ENCODE measurements at regions not wholly inside any gene's neighbourhood (a gene's known extent, or its start where the extent isn't known, plus 50 kb on each side); places are given as distances from the start of the nearest gene placed in this dataset.
"Not testable (repeated sequence)": the region's sequence is repeated elsewhere in the genome, so short reads cannot be mapped to it uniquely, and the experiment has no call there.

- H3K27ac ChIP-seq (ENCODE audit: low read depth, low read length, poor library complexity, severe bottlenecking), result no peak overlapping the region
- TF ChIP-seq EZH2 (IDR thresholded peaks at IDR 0.05; ENCODE audit: borderline replicate concordance, low read depth, low read length, poor library complexity, severe bottlenecking), result no peak
- TF ChIP-seq CTCF (conservative IDR thresholded peaks at IDR 0.05; ENCODE audit: low read depth, low read length), result no peak
- peaks cover 8% of the 10 kb centered on the region for H3K9me3 ChIP-seq (ENCODE audit: low read depth, low read length, poor library complexity, severe bottlenecking)
- no peak overlapping the region for H3K4me3 ChIP-seq (ENCODE audit: low read depth, low read length, poor library complexity, severe bottlenecking)
- H3K4me1 ChIP-seq (ENCODE audit: insufficient read depth, low read length, poor library complexity, severe bottlenecking), result no peaks in the 10 kb centered on the region
- no TSS peak for BruUV-seq (replicated peaks)
- DNase-seq (ENCODE audit: low spot score), result no peak
- no peaks in the 10 kb centered on the region for H3K27me3 ChIP-seq (replicated peaks; ENCODE audit: insufficient read depth, low read depth, low read length, poor library complexity)
- H3K36me3 ChIP-seq (ENCODE audit: insufficient read depth, low read length, poor library complexity, severe bottlenecking), result no peaks in the 10 kb centered on the region
- ChIA-PET CTCF (no interaction called here), POLR2A (ENCODE audit: low non-redundant PET) (no interaction called here)
- intact Hi-C loops (cut with micrococcal nuclease; ENCODE audit: unreplicated experiment), result no loop called here
Measured at GRCh38 chr17:22374741-22375140, 682.4 kb downstream of the KCNJ18 start.

- DNase-seq (ENCODE audit: low spot score); intact Hi-C loops (cut with micrococcal nuclease; ENCODE audit: unreplicated experiment); H3K4me1 ChIP-seq (ENCODE audit: insufficient read depth, low read length, poor library complexity, severe bottlenecking); POLR2A ChIA-PET (ENCODE audit: low non-redundant PET); H3K9me3 ChIP-seq (ENCODE audit: low read depth, low read length, poor library complexity, severe bottlenecking); H3K27ac ChIP-seq (ENCODE audit: low read depth, low read length, poor library complexity, severe bottlenecking); CTCF ChIA-PET; H3K36me3 ChIP-seq (ENCODE audit: insufficient read depth, low read length, poor library complexity, severe bottlenecking); BruUV-seq (replicated peaks); H3K27me3 ChIP-seq (replicated peaks; ENCODE audit: insufficient read depth, low read depth, low read length, poor library complexity); H3K4me3 ChIP-seq (ENCODE audit: low read depth, low read length, poor library complexity, severe bottlenecking): not testable (repeated sequence)
Measured at GRCh38 chr17:22376747-22377146, 684.4 kb downstream of the KCNJ18 start.

GRCh38 chr17:22378748-22379147 lies 686.4 kb downstream of the KCNJ18 start:
- POLR2A ChIA-PET (ENCODE audit: low non-redundant PET); CTCF ChIA-PET; H3K4me1 ChIP-seq (ENCODE audit: insufficient read depth, low read length, poor library complexity, severe bottlenecking); H3K27ac ChIP-seq (ENCODE audit: low read depth, low read length, poor library complexity, severe bottlenecking); H3K27me3 ChIP-seq (replicated peaks; ENCODE audit: insufficient read depth, low read depth, low read length, poor library complexity); BruUV-seq (replicated peaks); H3K9me3 ChIP-seq (ENCODE audit: low read depth, low read length, poor library complexity, severe bottlenecking); intact Hi-C loops (cut with micrococcal nuclease; ENCODE audit: unreplicated experiment); H3K36me3 ChIP-seq (ENCODE audit: insufficient read depth, low read length, poor library complexity, severe bottlenecking); DNase-seq (ENCODE audit: low spot score); H3K4me3 ChIP-seq (ENCODE audit: low read depth, low read length, poor library complexity, severe bottlenecking): not testable (repeated sequence)

GRCh38 chr17:22381589-22381988 lies 689.3 kb downstream of the KCNJ18 start:
- intact Hi-C loops (cut with micrococcal nuclease; ENCODE audit: unreplicated experiment); H3K36me3 ChIP-seq (ENCODE audit: insufficient read depth, low read length, poor library complexity, severe bottlenecking); H3K27ac ChIP-seq (ENCODE audit: low read depth, low read length, poor library complexity, severe bottlenecking); CTCF ChIA-PET; BruUV-seq (replicated peaks); H3K4me3 ChIP-seq (ENCODE audit: low read depth, low read length, poor library complexity, severe bottlenecking); POLR2A ChIA-PET (ENCODE audit: low non-redundant PET); H3K4me1 ChIP-seq (ENCODE audit: insufficient read depth, low read length, poor library complexity, severe bottlenecking); H3K9me3 ChIP-seq (ENCODE audit: low read depth, low read length, poor library complexity, severe bottlenecking); H3K27me3 ChIP-seq (replicated peaks; ENCODE audit: insufficient read depth, low read depth, low read length, poor library complexity); DNase-seq (ENCODE audit: low spot score): not testable (repeated sequence)

DNA sequence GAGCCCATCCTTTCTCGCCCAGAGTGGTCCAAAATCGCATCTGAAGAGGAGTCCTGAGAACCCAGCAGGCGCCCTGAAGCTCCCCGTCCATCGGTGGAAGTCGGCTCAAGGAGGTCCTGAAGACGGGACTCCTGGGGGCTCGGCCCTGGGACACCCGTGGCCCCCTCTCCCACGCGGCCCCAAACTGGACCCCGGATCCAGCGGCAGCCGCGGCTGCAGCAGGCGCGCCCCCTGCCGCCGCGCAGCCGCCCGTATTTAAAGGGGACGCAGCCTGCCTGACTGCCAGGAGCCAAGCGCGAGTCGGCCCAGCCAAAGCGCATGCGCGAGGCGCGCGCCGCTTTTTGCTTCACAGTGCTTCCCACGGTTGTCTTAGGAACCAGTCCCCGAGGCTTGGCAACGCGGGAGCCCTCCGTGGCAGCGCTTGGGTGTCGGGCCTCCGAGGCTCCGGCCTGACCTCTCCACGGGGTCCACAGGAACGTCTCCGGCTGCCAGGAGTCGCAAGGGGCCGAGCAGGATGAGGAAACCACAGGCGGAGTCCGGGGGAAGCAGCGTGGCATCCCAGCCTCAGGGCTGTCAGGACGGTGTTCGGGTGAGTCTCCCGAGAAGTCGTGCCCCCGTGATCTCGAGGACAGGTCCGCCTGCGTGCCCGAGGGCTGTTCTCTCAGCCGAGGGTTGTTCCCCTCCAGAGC lies 691.6 kb downstream of the KCNJ18 start:
- CTCF ChIA-PET; POLR2A ChIA-PET (ENCODE audit: low non-redundant PET); H3K27me3 ChIP-seq (replicated peaks; ENCODE audit: insufficient read depth, low read depth, low read length, poor library complexity); H3K4me1 ChIP-seq (ENCODE audit: insufficient read depth, low read length, poor library complexity, severe bottlenecking); BruUV-seq (replicated peaks); intact Hi-C loops (cut with micrococcal nuclease; ENCODE audit: unreplicated experiment); H3K4me3 ChIP-seq (ENCODE audit: low read depth, low read length, poor library complexity, severe bottlenecking); DNase-seq (ENCODE audit: low spot score); H3K36me3 ChIP-seq (ENCODE audit: insufficient read depth, low read length, poor library complexity, severe bottlenecking); H3K27ac ChIP-seq (ENCODE audit: low read depth, low read length, poor library complexity, severe bottlenecking); H3K9me3 ChIP-seq (ENCODE audit: low read depth, low read length, poor library complexity, severe bottlenecking): not testable (repeated sequence)

DNA sequence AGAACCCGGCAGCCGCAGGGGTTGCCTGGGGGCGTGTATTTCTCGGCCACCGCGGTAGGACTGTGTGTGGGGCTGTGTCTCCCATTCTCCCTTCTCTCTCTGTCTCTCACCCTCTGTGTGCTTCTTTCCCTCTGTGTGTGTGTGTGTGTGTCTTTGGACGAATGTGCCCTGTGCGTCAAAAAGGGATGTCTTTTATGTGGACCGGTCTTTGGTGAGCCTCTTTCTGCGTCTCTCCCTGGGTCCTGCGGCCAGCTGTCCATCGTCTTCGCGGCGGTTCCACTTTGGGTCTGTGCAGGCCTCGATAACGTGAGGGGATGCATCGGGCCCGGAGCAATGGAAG lies 692.1 kb downstream of the KCNJ18 start:
- POLR2A ChIA-PET (ENCODE audit: low non-redundant PET); H3K27me3 ChIP-seq (replicated peaks; ENCODE audit: insufficient read depth, low read depth, low read length, poor library complexity); H3K4me3 ChIP-seq (ENCODE audit: low read depth, low read length, poor library complexity, severe bottlenecking); H3K9me3 ChIP-seq (ENCODE audit: low read depth, low read length, poor library complexity, severe bottlenecking); intact Hi-C loops (cut with micrococcal nuclease; ENCODE audit: unreplicated experiment); H3K27ac ChIP-seq (ENCODE audit: low read depth, low read length, poor library complexity, severe bottlenecking); DNase-seq (ENCODE audit: low spot score); BruUV-seq (replicated peaks); H3K36me3 ChIP-seq (ENCODE audit: insufficient read depth, low read length, poor library complexity, severe bottlenecking); CTCF ChIA-PET; H3K4me1 ChIP-seq (ENCODE audit: insufficient read depth, low read length, poor library complexity, severe bottlenecking): not testable (repeated sequence)

DNA sequence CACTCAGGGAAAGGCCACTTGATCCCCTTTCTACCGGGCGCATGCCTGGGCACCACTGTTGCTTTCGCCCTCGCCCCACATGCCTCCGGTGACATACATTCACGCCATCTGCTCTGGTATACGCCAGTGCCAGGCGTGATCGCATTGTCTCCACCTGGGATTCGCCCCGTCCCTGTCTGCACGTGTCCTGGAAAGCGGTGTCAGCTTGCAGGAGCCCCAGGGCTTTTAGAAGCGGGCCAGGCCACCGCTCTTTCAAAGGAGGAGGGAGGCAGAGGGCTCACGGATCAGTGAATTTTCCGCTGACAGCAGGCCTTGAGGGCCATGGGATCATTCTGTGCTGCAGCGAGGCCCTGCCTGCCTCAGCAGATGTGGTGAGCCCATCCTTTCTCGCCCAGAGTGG lies 706.1 kb downstream of the KCNJ18 start:
- H3K36me3 ChIP-seq (ENCODE audit: insufficient read depth, low read length, poor library complexity, severe bottlenecking); H3K9me3 ChIP-seq (ENCODE audit: low read depth, low read length, poor library complexity, severe bottlenecking); POLR2A ChIA-PET (ENCODE audit: low non-redundant PET); H3K27me3 ChIP-seq (replicated peaks; ENCODE audit: insufficient read depth, low read depth, low read length, poor library complexity); CTCF ChIA-PET; intact Hi-C loops (cut with micrococcal nuclease; ENCODE audit: unreplicated experiment); H3K27ac ChIP-seq (ENCODE audit: low read depth, low read length, poor library complexity, severe bottlenecking); DNase-seq (ENCODE audit: low spot score); H3K4me1 ChIP-seq (ENCODE audit: insufficient read depth, low read length, poor library complexity, severe bottlenecking); H3K4me3 ChIP-seq (ENCODE audit: low read depth, low read length, poor library complexity, severe bottlenecking); BruUV-seq (replicated peaks): not testable (repeated sequence)

Measured in A673 (cell line).